ENCODE measurements at regions not wholly inside any gene's neighbourhood (a gene's known extent, or its start where the extent isn't known, plus 50 kb on each side); places are given as distances from the start of the nearest gene placed in this dataset.

DNA sequence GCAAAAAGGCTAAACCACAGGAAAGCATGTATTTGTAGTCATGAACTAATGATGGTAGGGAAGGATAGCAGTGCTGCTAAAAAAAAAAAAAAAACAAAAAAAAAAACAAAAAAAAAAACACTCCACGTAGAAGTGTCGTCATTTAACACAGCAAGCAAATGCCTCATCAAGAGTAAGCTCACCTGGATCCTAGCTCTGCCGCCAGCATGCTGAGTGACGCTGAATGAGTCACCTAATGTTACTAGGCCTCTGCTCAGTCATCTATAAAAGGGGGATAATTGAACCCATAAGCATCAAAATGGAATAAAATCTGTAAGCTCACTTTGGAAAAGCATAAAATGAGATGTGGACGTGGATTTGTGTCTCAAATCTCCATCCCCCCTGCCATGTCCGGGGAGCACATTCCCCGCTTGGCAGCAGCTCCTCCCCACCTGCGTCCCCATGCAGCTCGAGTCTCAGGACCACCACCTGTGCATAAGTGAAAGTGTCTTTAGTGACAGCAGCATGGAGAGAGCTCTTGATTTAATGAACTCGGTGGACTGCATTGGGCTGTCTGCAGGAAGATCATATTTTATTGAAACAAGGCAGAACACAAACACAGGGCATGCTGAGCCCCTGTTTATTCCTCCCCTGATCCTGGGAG lies 427.5 kb downstream of the LRATD1 start:
- no peak overlapping the region for H3K27ac ChIP-seq (ENCODE audit: low read depth in 2 of 2, low read length in 2 of 2)
- no peak for FAIRE-seq
- no peak overlapping the region for H3K9ac ChIP-seq (ENCODE audit: low read length in 3 of 3)
- H3K4me1 ChIP-seq (ENCODE audit: control insufficient read depth in 2 of 3, insufficient read depth in 2 of 3, low read depth in 1 of 3, low read length in 3 of 3): no peaks in the 10 kb centered on the region
- no peak overlapping the region for H3K4me3 ChIP-seq (ENCODE audit: low read length in 3 of 3)
- H3K9me3 ChIP-seq (ENCODE audit: control insufficient read depth in 2 of 3, insufficient read depth in 1 of 3, low read length in 3 of 3): no peaks in the 10 kb centered on the region
- DNase-seq: peak in 2 of 5 donors; percentile 17 to 24
- TF ChIP-seq, protein P1, sequence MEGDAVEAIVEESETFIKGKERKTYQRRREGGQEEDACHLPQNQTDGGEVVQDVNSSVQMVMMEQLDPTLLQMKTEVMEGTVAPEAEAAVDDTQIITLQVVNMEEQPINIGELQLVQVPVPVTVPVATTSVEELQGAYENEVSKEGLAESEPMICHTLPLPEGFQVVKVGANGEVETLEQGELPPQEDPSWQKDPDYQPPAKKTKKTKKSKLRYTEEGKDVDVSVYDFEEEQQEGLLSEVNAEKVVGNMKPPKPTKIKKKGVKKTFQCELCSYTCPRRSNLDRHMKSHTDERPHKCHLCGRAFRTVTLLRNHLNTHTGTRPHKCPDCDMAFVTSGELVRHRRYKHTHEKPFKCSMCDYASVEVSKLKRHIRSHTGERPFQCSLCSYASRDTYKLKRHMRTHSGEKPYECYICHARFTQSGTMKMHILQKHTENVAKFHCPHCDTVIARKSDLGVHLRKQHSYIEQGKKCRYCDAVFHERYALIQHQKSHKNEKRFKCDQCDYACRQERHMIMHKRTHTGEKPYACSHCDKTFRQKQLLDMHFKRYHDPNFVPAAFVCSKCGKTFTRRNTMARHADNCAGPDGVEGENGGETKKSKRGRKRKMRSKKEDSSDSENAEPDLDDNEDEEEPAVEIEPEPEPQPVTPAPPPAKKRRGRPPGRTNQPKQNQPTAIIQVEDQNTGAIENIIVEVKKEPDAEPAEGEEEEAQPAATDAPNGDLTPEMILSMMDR (IDR thresholded peaks at IDR 0.05; ENCODE audit: borderline replicate concordance, extremely low read depth, insufficient read depth): no peak
- no peaks in the 10 kb centered on the region for H3K27me3 ChIP-seq (ENCODE audit: control insufficient read depth, insufficient read depth, low read length)
- intact Hi-C loops (cut with DNase I): no loop called here
- H3K36me3 ChIP-seq (ENCODE audit: control insufficient read depth in 2 of 3, insufficient read depth in 3 of 3, low read length in 3 of 3): no peaks in the 10 kb centered on the region

DNA sequence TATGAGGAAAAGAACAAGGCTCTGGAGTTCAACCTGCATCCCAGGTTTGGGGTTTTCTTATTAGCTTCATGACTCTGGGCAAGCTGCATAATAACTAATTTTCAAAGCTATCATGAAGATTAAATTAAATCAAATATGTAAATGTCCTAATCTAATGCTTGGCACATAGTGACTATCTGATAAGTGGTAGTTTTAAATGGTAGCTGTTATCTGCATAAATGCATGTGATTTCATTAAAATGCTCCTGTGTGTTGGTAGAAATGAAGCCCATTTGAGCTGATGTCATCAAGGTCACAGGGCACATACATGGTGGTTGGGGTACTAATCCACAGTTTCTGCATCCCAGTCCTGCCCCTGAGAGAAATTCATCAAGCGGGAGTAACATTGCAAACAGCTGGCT lies 428.8 kb downstream of the LRATD1 start:
- Histone ChIP-seq H3K27me3 (ENCODE audit: control insufficient read depth, insufficient read depth, low read length) (no peaks in the 10 kb centered on the region), H3K27ac (ENCODE audit: low read depth in 2 of 2, low read length in 2 of 2) (no peak overlapping the region), H3K4me3 (ENCODE audit: low read length in 3 of 3) (no peak overlapping the region), H3K4me1 (ENCODE audit: control insufficient read depth in 2 of 3, insufficient read depth in 2 of 3, low read depth in 1 of 3, low read length in 3 of 3) (no peaks in the 10 kb centered on the region), H3K36me3 (ENCODE audit: control insufficient read depth in 2 of 3, insufficient read depth in 3 of 3, low read length in 3 of 3) (no peaks in the 10 kb centered on the region), H3K9ac (ENCODE audit: low read length in 3 of 3) (no peak overlapping the region), H3K9me3 (ENCODE audit: control insufficient read depth in 2 of 3, insufficient read depth in 1 of 3, low read length in 3 of 3) (peaks cover 0 to 4% (median 0%) of the 10 kb centered on the region in 3 donors)
- no peak for DNase-seq
- intact Hi-C loops (cut with DNase I): no loop called here
- FAIRE-seq: no peak
- TF ChIP-seq, protein P1 (IDR thresholded peaks at IDR 0.05; ENCODE audit: borderline replicate concordance, extremely low read depth, insufficient read depth): no peak

DNA sequence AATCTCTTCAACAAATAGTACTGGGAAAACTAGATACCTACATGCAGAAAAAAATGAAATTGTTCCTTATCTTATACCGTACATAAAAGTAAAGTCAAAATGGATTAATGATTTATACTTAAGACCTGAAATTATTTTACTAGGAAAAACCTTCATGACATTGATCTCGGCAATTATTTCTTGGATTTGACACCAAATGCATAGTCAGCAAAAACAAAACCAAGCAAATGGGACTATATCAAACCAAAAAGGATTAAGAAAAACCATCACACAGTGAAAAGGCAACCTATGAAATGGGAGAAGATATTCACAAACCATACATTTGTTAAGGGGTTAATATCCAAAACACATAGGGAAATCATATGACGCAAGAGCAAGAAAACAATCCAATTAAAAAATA lies 433.6 kb downstream of the LRATD1 start:
- intact Hi-C loops (cut with DNase I): no loop called here
- Histone ChIP-seq H3K27ac (ENCODE audit: low read depth in 2 of 2, low read length in 2 of 2) (no peak overlapping the region), H3K4me1 (ENCODE audit: control insufficient read depth in 2 of 3, insufficient read depth in 2 of 3, low read depth in 1 of 3, low read length in 3 of 3) (no peaks in the 10 kb centered on the region), H3K9me3 (ENCODE audit: control insufficient read depth in 2 of 3, insufficient read depth in 1 of 3, low read length in 3 of 3) (peaks cover 0 to 5% (median 0%) of the 10 kb centered on the region in 3 donors), H3K9ac (ENCODE audit: low read length in 3 of 3) (no peak overlapping the region), H3K27me3 (ENCODE audit: control insufficient read depth, insufficient read depth, low read length) (no peaks in the 10 kb centered on the region), H3K4me3 (ENCODE audit: low read length in 3 of 3) (no peak overlapping the region), H3K36me3 (ENCODE audit: control insufficient read depth in 2 of 3, insufficient read depth in 3 of 3, low read length in 3 of 3) (no peaks in the 10 kb centered on the region)
- DNase-seq (no peak), FAIRE-seq (no peak)
- TF ChIP-seq, protein P1 (IDR thresholded peaks at IDR 0.05; ENCODE audit: borderline replicate concordance, extremely low read depth, insufficient read depth): no peak

DNA sequence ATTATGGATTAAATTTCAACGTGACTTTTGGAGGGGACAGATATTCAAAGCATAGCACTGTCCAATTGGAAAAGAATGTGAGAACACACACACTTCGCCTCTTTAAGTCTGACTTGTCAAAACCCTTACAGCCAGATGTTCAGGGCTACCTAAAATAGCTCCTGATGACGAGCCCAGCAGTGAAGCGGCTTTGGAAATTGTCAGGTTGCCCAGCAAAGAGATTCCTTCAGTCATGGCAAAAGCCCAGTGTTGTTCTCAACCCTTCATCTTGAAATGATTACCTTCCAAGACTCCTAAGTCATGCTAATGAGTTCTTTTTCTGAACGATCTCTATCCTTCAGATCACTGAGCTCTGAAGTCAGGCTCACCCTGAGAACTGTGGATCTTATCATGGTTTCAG lies 436.6 kb downstream of the LRATD1 start:
- Histone ChIP-seq H3K36me3 (ENCODE audit: control insufficient read depth in 2 of 3, insufficient read depth in 3 of 3, low read length in 3 of 3) (no peaks in the 10 kb centered on the region), H3K9ac (ENCODE audit: low read length in 3 of 3) (no peak overlapping the region)
- intact Hi-C loops (cut with DNase I): no loop called here

More for the DNA sequence above, 436.6 kb downstream of the LRATD1 start:
- FAIRE-seq (no peak), DNase-seq (no peak)
- H3K4me1 ChIP-seq (ENCODE audit: control insufficient read depth in 2 of 3, insufficient read depth in 2 of 3, low read depth in 1 of 3, low read length in 3 of 3): no peaks in the 10 kb centered on the region
- no peak overlapping the region for H3K4me3 ChIP-seq (ENCODE audit: low read length in 3 of 3)
- TF ChIP-seq, protein P1 (IDR thresholded peaks at IDR 0.05; ENCODE audit: borderline replicate concordance, extremely low read depth, insufficient read depth): no peak
- no peaks in the 10 kb centered on the region for H3K27me3 ChIP-seq (ENCODE audit: control insufficient read depth, insufficient read depth, low read length)
- peaks cover 0 to 5% (median 0%) of the 10 kb centered on the region in 3 donors for H3K9me3 ChIP-seq (ENCODE audit: control insufficient read depth in 2 of 3, insufficient read depth in 1 of 3, low read length in 3 of 3)
- no peak overlapping the region for H3K27ac ChIP-seq (ENCODE audit: low read depth in 2 of 2, low read length in 2 of 2)
